NOMO-1 treated with dmso at 0.1 percent for 144 hours (cell line): ENCODE measurements at regions not wholly inside any gene's neighbourhood (a gene's known extent, or its start where the extent isn't known, plus 50 kb on each side); places are given as distances from the start of the nearest gene placed in this dataset.
"Not testable (repeated sequence)": the region's sequence is repeated elsewhere in the genome, so short reads cannot be mapped to it uniquely, and the experiment has no call there.

Experiments used
- DNase-seq: peaks from one replicate; lab custom pipeline; 2025; ENCODE audit not compliant: unreplicated experiment; lab: John Stamatoyannopoulos, UW

DNA sequence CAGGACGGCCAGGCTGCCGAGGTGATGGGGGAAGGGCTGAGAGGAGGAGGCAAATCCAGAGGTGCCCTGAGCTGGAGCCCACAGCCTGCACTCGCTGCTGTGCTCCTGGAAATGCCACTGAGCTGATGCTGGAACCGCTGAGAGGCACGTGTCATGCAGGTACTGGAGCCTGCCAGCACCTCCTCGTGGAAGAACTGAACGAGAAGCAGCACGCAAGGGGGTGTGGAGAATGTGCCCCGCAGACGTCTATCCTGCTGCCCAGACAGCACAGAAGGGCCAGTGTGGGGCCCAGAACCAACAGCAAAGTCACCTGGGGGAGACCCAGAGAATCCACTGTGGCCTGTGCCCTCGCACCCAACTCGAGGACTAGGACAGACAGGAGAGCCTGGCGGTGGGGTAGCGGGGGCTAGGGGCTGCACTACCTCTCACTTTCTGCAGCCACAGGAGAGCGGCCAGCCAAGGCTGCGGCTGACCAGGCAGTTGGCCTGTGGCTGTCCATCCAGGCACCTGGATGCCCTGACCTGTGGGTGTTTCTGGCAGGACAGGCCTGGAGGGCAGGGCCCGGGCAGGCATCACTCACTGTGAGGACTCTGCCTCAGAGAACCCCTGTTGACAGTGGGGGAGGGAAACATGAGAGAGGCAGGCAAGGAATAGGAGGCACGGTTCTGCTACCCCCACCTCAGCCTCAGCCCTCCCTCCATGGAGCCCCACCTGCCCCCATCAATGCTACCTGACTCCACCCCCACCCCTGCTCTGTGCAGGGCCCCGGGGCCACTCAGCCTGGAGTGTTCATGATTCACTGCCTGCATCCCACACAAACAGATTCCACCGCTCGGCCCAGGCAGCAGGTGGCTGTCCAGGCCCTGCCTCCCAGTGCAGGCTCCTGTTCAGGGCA lies 213.1 kb downstream of the TBC1D2B start:
- no peak for DNase-seq

DNA sequence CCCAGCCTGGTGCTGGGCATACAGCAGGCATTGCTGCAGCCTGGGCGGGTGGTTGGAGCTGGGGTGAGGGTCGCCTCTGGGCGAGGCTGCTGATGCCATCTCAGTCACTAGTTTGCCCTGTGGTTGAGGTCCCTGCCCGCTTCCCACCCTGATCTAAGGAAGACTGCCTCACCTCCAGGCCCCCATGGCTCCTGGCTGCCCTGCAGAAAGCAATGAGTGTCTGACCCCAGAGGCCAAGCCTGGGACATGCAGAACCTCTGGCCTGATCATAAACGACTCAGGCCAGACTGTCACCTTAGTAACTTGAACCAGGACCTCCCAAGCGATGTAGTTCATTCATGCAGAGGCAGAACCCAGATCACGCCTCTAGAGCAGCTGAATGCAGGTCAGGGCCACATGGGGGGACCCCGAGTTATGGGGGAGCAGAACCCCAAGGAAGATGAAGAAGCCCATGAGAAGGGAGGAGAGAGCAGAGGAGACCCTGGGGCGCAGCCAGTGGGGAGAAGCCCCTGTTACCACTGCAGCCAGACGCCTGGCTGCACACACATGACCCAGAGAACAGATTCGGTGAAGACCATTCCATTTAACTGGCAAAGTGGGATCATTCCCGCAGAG lies 213.9 kb downstream of the TBC1D2B start:
- DNase-seq, result no peak

DNA sequence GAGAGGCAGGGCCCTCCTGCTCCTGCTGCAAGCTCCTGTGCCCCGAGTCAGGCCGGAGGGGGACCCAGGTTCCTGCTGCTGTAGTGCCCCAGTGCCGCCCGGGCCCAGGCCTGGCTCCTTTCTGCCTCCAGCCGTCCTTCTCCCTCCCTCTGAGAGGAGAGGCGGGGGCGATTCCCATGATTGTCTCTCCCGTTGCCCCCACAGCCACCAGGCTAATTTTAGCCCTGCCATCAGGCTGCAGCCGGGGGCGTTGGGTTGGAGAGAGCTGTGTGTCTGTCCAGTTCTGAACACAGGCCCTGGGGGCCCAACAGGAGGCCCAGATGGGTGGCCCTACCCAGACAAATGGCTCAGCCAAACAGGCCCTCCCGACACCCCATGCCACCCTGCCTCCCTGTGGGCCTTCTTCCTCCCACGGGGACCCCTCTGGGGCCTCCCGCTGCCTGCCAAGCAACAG lies 214.8 kb downstream of the TBC1D2B start:
- DNase-seq, result no peak

DNA sequence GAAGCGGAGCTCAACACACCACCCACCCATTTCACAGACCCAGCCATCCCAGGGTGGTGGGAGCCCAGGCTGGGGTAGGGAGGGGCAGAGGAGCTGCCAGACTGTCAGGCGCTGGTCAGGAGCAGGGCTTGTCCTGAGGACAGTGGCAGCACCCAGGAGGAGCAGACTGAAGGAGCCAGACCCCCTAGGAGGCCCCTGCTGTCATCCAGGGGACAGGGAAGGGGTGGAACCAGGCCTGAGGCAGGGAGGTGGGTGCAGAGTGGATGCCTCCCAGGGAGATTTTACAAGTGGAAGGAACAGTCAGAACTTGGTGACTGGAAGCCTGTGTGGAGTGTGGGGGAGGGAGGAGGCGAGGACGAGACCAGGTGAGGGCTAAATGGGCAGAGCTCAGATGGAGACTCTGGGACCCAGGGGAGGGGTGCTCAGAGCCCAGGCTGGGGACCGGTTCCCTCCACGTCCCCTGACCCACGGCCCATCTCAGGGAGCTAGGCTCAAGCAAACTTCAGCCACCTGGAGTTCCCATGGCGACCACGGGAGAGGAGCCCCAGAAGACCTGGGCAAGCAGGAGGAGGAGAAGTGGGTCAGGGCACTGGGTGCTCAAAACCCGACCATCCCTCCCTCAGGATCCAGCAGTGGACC lies 215.4 kb downstream of the TBC1D2B start:
- not testable (repeated sequence) for DNase-seq

DNA sequence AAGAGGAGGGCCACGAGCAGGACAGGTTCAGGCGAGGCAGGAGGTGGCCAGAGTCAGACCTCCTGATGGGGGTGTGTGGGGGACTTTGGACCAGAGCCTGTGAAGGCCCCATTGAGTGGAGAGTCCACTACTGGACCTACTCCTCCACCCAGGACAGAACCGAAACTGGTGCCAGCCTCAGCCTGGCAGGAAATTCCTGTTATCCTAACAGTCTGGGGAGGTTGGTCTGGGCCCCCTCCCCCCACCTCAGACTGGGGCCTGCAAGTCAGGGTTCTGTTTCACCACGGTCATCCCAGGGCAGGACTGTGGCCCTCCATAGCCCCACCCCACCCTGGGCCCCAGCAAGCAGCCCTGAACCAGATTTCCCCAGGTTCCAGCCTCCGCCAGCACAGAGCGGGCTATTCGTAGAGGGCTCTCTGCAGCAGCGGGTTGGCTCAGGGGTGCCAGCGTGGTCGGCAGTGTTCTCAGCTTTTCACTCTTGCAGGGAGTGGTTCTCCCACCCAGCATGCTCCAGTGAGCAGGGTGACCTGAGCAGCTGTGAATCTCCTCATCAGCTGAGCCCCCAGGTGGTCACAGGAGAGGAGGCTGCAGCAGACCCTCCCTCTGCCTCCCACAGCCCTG lies 217.3 kb downstream of the TBC1D2B start:
- DNase-seq, result no peak

DNA sequence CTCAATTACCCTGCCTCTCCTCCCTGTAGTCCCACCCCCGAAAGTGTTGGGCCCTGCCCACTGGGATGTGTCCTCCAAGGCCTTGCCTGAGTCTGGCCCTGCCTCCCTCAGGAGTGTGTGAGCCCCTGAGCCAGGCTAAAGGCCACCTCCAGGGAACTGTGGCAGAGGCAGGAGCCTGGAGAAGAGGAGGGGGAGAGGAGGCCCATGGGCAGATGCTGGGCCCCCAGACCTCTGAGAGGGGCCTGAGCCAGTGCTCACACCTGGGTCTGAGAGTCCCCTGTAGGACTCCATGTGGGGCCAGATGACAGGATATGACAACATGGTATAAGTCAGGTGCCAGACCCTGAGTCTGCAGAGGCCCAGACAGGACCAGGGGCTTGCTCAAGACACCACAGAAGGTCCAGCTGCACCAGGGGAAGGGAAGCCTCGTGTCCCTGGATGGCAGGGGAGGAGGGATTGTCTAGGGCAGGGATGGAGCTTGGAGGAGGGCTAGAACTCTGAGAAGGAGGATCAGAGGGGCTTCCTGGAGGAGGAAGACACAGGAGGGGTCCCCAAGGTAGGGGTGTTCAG lies 217.9 kb downstream of the TBC1D2B start:
- no peak for DNase-seq

DNA sequence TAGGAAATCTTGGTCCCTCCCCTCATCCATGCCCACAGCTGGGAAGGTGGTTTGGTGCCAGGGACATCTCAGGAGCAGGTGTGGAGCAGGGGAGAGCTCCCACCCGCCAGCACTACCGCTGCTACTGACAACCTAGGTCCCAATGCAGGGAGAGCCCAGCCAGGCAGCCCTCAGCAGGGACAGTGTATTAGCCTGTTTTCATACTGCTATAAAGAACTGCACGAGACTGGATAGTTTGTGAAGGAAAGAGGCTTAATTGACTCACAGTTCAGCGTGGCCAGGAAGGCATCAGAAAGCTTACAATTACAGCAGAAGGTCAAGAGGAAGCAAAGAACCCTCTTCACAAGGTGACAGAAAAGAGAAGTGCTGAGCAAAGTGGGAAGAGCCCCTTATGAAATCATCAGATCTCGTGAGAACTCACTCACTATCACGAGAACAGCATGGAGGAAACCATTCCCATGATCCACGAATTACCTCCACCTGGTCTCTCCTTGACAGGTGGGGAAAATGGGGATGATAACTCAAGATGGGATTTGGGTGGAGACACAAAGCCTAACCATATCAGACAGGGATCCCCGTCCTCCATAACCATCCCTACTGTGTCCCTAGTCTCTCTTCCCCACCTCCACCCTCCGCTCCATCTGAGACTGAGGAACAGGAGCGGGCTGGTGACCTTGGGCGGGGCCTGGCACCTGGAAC lies 218.6 kb downstream of the TBC1D2B start:
- DNase-seq, result peak; percentile 75

DNA sequence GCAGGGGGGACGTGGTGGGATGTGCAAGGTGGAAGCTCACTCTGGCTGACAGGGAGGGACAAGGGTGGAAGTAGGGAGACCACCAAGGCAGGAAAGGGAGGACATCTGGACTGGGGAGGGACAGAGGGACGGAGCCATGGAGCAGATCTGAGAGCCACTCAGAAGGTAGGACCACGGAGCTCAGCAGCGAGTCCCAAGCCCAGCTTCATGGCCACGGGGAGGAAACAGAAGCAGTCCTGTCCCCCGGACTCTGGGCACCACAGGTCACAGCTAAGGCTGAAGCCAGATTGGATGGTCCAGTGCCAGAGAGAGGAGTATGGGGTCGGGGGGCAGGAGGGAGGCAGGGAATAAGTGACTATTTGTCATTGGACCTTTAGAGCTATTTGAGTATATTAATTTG lies 220.1 kb downstream of the TBC1D2B start:
- no peak for DNase-seq

DNA sequence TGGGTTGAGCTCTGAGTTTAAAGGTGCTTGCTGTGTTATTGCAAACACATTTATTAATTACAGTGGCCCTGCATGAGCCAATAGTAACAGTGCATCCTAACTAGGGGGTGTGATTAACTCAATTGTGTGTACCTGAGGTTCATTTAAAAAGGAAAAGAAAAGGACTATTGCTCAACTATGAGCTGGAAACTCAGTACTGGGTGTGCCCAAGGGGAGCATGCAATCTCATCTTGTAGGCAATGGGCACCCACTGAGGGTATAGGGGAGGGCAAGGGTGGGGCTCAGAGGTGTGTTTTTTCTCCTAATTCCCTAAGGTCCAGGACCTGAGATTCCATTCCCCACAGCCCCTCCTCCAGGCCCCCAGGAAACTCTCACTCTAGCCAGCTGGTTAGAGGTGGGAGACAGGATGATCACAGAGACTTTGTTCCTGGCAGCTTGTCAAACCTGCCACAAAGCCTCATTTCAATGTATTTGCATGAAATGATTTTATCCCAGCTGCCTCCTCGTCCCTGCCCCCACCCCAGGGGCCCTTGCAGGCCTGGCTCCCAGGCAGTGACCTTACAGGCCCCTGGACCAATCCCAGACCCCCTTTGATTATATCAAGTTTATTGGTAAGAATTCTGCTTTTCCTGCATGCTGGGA lies 220.7 kb downstream of the TBC1D2B start:
- no peak for DNase-seq

DNA sequence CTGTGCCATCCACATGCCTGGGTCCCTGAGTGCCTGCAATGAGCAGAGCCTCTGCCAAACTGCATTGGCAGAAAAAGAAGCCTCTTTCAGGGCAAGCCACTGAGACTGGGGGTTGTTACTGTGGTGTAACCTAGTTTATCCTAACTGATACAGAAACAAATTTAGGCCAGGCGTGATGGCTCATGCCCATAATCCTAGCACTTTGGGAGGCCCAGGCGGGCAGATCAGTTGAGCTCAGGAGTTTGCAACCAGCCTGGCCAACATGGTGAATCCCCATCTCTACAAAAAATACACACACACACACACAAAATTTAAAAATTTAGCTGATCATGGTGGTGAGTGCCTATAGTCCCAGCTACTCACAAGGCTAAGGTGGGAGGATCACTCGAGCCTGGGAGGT lies 221.6 kb downstream of the TBC1D2B start:
- no peak for DNase-seq

DNA sequence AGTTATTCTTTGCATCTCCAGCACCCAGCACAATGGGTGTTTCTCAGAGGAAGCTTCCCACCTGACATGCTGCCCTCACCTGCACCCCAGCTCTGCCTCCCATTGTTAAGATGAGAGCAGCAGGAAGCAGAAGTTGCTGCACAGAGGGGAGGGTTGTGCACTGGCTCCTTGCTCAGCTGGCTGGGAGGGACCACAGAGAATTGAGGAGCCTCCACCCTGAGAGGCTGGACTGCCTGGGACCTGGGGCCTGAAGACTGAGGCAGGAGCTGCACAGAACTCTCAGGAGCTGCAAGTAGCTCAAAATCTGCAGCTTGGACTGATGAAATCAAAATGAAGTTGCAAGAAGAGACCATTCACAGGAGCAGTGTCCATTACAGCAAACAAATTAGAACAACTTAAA lies 222.3 kb upstream of the LINGO1 start:
- no peak for DNase-seq

DNA sequence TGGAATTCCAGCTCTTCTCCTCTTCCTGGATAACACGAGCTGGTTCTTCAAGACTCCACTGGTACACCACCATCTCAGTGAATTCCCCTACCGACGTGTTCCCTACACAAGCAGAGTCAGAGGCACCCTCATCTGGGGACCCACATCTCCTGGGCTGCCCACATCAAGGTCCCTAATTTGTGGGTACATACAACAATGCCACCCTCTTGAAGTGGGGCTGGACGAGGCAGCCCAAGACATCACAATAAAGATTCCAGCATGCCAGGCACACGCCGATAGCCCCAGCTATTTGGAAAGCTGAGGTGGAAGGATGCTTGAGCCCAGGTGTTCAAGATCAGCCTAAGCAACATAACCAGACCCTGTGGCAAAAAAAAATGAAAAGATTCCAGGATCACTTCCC lies 221.2 kb upstream of the LINGO1 start:
- DNase-seq, result no peak

DNA sequence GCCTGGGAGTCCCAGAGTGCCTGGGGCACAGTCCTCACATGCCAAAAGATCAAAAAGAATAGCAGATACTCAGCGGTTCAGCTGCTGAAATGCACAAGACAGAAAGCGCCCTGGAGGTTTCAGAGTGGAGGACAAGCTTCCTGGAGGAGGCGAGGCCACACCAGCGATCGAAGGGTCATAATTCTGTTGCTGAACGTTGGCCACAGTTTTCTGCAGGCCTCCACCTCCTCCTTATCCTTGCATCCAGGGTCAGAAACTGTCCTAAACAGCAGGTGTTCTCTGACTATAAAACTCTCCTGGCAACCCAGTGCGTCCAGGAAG lies 220.3 kb upstream of the LINGO1 start:
- DNase-seq, result no peak

DNA sequence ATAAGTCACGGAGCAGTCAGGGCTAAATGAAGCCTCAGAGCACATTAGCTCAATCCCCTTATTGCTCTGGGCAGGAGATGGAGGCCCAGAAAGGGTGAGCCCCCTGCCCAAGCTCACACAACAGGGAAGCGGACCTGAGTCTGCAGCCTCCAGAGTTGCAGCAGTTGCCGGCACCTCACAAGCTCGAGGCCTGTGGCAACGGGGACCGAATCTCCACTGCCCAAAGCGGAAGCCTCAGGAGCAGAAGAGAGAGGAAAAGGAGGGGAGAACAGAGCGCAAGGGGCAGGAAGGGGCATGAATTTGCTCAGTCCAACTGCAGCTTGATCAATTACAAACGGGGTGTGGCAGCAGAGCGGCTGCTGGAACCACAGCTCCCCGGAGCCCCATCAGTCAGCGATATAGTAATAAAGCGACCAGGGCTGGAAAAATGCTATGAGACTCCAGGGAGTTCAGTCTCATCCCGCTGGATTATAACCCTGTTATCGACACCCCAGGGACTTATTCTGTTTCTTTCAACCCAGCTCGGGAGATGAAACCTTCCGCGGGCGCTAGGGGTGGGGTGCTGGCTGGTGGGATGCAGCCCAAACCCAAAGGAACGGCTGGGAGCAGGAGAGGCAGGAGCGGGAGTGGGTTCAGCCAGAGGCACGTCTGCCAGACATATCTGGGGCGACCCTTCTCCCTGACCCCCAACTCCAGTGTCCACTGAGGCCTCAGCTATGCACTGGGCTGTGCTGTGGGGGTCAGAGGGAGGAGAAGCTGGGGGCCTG lies 219.7 kb upstream of the LINGO1 start:
- DNase-seq, result no peak

DNA sequence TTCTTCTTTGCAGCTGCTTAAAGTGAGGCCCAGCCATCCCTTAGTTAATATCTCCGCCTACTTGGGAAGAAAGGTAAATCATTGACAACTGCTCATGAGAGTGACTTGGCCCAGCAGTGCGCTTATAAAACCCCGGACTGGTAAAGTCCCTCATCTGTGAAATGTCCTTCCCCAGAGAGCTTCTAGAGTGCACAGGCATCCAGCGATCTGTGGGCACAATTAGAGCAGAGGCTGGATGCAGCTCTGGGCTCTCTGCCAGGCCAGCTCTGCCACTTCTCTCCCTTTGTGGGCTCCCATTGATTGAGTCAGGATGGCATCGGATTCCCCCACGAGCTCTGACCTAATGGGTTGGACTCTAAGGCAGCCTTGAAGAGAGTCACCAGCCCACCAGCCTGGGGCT lies 219.0 kb upstream of the LINGO1 start:
- DNase-seq, result no peak

DNA sequence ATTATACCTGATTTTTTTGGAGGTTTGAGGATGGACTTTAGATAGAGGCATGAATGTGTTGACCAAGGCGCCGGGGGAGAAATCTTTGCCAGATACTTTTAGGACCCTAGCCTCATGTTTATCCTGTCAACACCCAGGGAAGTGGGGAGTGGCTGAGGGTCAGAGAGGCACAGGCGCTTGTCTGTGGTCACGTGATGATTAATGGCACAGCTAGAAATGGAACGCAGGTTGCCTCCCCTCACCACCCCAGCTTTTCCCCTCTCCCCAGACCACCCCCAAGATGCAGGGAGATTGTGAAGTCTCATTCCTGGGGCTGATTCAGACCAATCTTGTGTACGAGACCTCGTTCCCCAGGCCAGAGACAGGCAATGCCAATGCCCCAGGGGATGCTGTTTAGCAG lies 218.4 kb upstream of the LINGO1 start:
- DNase-seq, result no peak

DNA sequence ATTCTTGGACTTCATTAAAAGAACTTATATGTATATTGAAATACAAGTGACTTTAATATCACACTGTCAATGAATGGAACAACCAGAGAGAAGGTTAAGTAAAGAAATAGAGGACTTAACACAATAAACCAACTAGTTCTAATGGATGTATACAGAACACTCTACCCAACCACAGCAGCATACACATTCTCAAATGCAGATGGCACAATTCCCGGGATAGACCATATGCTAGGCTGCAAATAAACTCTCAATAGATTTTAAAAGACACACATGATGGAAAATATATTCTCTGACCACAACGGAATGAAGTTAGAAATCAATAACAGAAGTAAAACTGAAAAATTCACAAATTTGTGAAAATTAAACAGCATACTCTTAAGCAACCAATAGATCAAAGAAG lies 214.3 kb upstream of the LINGO1 start:
- DNase-seq, result no peak

DNA sequence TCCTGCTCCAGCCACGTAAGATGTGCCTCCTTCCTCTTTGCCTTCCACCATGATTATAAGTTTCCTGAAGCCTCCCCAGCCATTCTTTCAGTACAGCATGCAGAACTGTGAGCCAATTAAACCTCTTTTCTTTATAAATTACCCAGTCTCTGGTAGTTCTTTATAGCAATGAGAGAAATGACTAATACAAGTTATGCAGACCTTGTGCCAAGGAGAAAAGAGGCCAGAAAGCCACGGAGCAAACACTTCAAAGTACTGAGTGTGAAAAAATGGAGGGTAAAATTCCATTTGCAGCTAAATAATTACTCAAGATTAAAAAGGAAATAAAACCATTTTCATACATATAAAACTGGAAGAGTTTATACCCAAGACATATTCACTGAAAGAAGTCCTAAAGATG lies 213.6 kb upstream of the LINGO1 start:
- no peak for DNase-seq

DNA sequence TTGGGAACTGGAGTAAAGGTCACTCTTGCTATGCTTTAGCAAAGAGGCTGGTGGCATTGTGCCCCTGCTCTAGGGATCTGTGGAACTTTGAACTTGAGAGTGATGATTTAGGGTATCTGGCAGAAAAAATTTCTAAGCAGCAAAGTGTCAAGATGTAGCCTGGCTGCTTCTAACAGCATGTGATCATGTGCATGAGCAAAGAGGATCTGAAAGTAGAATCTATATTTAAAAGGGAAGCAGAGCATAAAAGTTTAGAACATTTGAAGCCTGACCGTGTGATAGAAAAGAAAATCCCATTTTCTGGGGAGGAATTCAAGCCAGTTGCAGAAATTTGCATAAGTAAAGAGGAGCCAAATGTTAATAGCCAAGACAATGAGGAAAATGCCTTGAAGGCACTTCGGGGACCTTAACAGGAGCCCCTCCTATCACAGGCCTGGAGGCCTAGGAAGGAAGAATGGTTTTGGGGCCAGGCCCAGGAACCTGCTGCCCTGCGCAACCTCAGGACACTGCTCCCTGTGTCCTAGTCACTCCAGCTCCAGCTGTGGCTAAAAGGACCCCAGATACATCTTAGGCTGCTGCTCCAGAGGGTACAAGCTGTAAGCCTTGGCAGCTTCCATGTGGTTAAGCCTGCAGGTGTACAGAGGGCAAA lies 212.2 kb upstream of the LINGO1 start:
- DNase-seq, result no peak
